Sciatic nerve (tissue), 2 donors: ENCODE measurements at regions not wholly inside any gene's neighbourhood (a gene's known extent, or its start where the extent isn't known, plus 50 kb on each side); places are given as distances from the start of the nearest gene placed in this dataset.
A peak's percentile ranks its signal among the peaks of the same experiment; 100 is the strongest.

Experiments
- ATAC-seq: fragments of 200-7000 bp; cut with Tn5 transposase; one replicate; pipeline ENCODE4 v1.9.1; 2020; ENCODE audit warnings: mild to moderate bottlenecking, moderate library complexity
- DNase-seq: peaks from one replicate; pipeline ENCODE4 v3.0.0-alpha.2; 2020; ENCODE audit warnings: low spot score
- intact Hi-C: fragments of 100-400 bp; cut with DNase I; formaldehyde crosslinking; loops from one replicate; pipeline ENCODE4 v1.14.2; 2022
- donor health status: DM: no; HTN: no; CAD: no.
- donor health status: DM: no; HTN: no; CAD: no.

DNA sequence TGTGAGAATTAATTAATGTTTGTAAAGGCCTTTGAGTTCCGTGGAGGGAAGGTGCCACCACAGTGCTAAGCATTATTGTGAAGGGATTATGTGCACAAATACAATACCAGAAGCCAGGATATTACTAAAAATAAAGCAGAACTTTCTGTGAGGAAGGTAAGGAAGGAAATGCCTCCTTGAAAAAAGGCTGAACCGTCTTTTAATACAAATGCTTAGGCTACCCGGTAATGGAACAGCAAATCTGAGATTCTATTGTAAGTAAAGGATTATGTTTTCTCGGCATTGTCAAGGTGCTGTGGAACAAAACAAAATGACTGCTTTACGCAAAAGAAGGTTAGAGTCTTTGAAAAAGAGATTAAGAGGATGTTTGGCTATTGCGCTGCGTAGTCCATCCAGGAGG lies 57.9 kb upstream of the SPRY1 start:
- intact Hi-C loops, result no loop called here
- DNase-seq (no peak), ATAC-seq (no peak)

GRCh38 chr4:123339507-123340380 lies 56.9 kb upstream of the SPRY1 start:
- ATAC-seq, result peak; percentile 10
- no peak for DNase-seq
- intact Hi-C loops, result no loop called here

DNA sequence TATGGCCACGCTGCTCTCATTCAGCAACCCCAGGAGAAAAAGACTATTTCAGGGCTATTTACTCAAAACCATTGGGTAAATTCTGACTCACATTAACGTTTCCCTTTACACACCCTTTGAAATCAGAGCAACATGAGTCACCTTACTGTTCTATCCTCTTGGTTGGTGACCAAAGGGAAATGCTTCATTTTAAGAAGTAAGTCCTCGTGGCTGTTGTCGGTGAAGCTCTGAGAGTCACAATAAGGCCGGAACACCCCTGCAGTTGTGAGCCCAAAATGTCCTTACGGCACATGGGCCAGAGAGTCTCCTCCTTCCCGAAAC lies 56.3 kb upstream of the SPRY1 start:
- ATAC-seq, result peak; percentile 20

DNA sequence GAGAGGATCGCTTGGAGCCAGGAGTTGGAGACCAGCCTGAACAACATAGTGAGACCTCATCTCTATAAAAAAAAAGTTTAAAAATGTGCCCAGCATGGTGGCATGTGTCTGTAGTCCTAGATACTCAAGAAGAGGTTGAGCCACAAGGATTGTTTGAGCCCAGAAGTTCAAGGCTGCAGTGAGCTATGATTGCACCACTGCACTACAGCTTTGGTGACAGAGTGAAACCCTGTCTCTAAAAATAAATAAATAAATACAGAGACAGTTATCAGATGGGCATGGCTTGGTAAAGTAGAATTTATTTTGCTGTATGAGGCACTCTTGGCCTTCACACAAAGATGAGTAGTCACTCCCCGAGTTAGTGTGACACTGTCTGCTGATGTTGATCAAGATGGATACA lies 54.1 kb upstream of the SPRY1 start:
- no peak for ATAC-seq
- intact Hi-C loops, result no loop called here

More for the DNA sequence above, 56.3 kb upstream of the SPRY1 start:
- intact Hi-C loops, result no loop called here
- DNase-seq, result no peak

DNA sequence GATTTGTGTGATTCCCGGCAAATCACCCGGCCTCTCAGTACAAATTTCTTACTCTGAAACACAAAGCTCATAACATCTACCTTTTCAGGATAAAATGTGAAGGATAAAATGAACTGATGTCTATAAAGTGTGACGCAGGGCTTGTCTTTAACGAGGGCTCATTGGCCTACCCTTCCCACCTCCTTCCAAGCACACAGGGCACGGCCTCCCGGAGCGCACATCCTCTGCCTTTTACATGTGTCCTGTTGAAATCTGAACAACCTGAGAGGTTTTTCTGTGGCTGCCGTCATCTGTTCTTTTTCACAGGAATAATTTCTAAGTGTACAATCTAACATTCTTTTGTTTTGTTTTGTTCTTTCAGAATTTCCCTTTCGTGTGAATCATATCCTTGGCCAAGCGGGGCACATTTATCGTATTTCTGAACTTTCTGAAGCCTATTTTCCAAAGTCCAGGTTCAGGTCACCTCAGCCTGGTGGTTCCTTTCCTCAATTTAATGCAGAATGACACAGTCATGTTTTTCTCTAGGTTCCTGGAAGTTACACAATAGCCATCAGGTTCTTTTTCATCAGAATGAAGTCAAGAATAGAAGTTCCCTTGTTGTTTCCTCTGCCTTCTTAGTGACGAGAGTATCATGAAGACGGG lies 53.1 kb upstream of the SPRY1 start:
- ATAC-seq (no peak), DNase-seq (no peak)
- intact Hi-C loops, result no loop called here

More for the DNA sequence above, 54.1 kb upstream of the SPRY1 start:
- no peak for DNase-seq

DNA sequence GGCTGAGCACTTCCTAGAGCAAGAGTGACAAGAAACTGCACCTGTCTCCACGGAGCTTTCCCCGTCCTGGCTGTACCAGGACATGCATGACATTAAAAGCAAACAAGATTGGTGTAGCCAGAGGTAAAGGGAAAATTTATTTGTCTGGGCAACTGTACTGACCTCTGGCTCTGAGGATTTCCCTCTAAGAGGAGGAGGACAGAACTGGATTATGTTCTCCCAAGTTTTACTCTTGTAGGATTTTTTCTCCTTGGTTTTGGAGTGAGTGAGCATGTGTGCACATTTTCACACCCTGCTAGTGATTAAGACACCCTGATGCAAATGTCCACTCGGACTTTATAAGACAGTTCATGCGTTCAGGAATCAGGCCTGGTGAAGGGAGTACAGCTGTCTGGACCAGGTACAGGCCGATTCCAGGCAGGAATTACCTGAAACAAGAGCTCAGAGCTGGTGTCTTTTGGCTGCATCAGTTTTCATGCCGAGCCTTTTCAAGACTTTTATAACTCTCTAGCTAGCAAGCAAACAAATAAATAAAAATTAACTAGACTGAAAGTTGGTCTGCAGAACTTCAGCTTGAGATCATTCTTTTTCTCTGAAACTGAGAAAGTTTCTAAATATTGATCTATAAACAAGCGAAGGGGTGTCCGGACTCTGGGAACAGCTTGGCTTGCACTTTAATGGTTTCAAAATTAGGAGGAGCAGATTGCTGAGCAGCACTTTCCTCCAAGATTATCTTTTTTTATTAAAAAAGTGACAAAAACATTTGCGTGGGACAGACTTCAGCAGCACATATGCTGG lies 51.3 kb upstream of the SPRY1 start:
- DNase-seq (no peak), ATAC-seq (no peak)
- intact Hi-C loops, result no loop called here

GRCh38 chr4:123345935-123346300 lies 50.7 kb upstream of the SPRY1 start:
- intact Hi-C loops, result no loop called here
- no peak for ATAC-seq
- DNase-seq, result no peak

GRCh38 chr4:123346330-123346940 lies 50.2 kb upstream of the SPRY1 start:
- no peak for DNase-seq
- intact Hi-C loops, result no loop called here
- no peak for ATAC-seq
